HG03575 (cell line): ENCODE measurements at regions not wholly inside any gene's neighbourhood (a gene's known extent, or its start where the extent isn't known, plus 50 kb on each side); places are given as distances from the start of the nearest gene placed in this dataset.

Source experiments
- ATAC-seq: cut with Tn5 transposase; IDR thresholded peaks from one replicate; pipeline ENCODE4 v1.9.1; 2021; ENCODE audit not compliant: unreplicated experiment, insufficient number of reproducible peaks, low FRiP score; ENCODE audit errors: extremely low read depth

DNA sequence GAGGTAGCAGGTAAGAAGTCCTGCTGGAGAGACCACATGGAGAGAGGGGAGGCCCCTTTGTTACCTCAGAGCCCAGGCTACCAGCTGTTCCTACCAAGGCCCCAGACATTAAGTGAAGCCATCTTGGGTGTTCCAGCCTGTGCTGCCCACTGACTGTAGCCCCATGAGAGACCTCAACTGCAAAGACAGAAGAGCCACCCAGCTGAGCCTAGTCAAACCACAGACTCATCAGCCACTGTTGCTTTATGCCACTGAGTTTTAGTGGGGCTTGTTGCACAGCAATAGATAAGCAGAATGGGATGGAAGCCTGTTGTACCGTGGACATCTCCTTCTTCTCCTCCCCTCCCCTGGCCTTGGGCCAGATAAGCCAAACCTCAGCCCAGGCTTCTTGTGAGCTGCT lies 83.9 kb downstream of the ADRA2C start:
- ATAC-seq: no peak

GRCh38 chr4:3851211-3851610 lies 85.0 kb downstream of the ADRA2C start:
- no peak for ATAC-seq

- no peak for ATAC-seq
Measured at GRCh38 chr4:3851881-3852280, 85.7 kb downstream of the ADRA2C start.

GRCh38 chr4:3852309-3852708 lies 86.1 kb downstream of the ADRA2C start:
- ATAC-seq: no peak

GRCh38 chr4:3852711-3853110 lies 86.5 kb downstream of the ADRA2C start:
- ATAC-seq: no peak

DNA sequence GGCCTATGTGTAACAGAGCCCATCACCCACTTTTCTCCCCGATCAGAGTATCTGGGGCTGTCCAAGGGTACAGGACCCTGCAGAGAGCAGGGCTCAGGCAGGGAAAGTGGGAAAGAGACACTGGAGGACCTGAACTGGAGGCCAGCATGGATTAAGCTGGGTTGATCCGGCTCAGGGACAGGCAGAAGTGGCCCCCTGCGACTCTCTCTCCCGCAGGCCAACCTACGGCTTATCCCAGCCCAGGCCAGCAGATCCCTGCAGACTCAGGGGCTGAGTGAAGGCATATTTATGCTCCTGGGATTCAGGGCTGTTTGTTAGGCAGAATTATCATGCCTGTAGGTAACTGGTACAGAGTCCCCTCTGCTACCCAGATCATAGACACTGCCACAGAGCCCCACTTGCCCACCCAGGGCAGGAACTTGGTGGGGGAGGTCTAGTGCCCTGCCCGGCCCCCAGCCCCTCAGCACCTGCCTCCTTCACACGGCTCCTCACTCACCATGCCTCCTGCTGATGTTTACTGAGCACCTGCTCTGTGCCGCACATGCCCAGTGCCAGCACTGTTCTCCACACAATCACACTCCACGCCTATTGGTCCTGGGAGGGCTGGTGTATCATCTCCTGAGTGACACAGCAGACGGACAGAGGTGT lies 87.3 kb downstream of the ADRA2C start:
- ATAC-seq: no peak

DNA sequence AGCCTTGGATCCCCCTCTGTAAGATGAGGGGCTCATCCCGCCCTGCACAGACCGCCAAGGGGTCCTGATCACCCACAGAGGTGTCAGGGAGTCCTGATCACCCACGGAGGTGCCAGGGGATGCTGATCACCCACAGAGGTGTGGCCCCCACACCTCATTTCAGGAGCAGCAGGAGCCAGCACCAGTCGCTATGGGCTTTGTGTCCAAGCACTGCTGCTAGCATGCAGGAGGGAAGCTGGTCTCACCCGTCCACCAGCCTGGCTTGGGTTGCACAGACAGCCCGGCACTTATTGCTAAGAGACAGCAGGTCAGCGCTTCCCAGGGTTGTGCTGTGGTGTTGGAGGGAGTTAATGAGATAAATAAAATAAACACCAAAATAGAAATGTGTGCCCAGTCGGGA lies 88.5 kb downstream of the ADRA2C start:
- ATAC-seq: no peak

GRCh38 chr4:3855646-3856045 lies 89.5 kb downstream of the ADRA2C start:
- ATAC-seq: no peak

GRCh38 chr4:3856604-3857204 lies 90.5 kb downstream of the ADRA2C start:
- ATAC-seq: no peak

- no peak for ATAC-seq
Measured at GRCh38 chr4:3857269-3857926, 91.2 kb downstream of the ADRA2C start.

DNA sequence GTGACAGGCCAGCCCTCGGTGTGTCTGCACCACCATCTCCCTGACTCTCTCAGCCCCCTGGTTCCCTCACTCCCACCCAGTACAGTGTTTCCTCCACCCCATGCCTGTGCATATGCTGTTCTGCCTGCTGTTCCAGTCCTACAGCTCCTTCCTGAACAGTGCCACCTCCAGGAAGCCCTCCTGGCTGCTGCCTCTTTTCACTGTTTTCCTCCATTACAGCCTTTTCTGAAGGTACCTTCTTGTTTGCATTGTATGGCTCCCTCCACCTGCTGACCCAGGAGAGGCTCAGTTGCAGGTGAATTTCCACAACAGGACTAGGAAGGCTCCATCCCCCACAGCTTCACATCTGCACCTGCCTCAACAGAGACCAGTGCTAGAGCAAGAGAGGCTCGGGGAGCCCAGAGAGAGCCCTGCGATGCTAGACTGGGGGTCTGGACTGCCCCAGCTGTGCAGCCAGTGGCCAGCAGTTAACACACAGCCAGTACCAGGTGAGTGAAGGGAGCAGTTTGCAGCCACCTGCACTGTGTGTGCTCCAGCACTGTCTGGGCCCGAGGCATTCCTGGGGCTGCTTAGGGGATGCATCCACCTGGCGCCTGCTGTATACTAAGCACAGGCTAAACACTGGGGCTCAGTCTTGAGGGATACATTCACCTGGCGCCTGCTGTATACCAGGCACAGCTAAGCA lies 92.0 kb downstream of the ADRA2C start:
- no peak for ATAC-seq

GRCh38 chr4:3858765-3859388 lies 92.7 kb downstream of the ADRA2C start:
- no peak for ATAC-seq

DNA sequence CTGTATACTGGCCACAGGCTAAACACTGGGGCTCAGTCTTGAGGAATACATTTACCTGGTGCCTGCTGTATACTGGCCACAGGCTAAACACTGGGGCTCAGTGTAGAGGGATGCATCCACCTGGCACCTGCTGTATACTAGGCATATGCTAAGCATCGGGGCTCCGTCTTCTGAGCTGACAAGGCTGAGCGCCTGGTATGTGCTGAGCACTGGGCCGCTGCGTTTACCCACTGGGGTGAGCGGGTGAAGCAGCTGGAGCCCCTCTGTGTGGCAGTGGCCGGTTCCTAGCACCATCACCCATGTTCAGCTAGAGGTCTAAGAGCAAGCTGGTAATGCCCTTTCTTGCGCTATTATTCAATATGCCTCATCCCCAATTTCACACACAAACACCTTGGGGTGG lies 93.4 kb downstream of the ADRA2C start:
- ATAC-seq: no peak

- no peak for ATAC-seq
Measured at GRCh38 chr4:3860061-3860912, 94.1 kb downstream of the ADRA2C start.

DNA sequence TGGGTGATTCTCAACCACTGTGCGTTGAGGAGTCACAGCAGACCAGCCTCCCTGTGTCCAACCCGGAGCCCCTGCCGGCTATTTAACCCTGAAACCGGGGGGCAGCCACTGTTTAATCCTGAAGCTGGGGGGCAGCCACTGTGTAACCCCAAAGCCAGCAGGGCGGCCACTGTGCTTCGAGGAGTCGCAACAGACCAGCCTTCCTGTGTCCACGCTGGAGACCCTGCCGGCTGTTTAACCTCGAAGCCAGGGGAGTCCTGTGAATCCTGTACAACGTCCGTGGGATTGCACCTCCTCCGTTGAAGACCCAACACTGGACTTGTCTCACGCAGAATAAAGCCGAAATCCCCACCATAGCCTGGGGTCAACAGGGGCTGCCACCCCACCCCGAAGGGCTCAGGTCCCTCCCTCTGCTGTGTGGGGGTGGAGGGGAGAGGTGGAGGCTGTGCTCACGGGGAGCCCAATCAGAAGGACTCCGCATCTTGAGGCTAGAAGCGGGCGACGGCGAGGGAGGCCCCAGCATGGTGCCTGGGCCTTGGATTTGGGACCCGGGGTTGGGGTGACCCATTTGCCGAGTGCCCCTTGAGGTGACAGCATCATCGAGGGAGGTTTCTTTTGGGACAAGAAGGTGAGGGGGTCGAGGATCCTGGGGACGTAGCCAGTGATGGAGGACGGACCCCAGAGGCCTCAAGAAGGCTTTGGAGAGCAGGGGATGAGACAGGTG lies 94.9 kb downstream of the ADRA2C start:
- no peak for ATAC-seq

- no peak for ATAC-seq
Measured at GRCh38 chr4:3861720-3862639, 95.8 kb downstream of the ADRA2C start.
